H9 (cell line): ENCODE measurements at regions not wholly inside any gene's neighbourhood (a gene's known extent, or its start where the extent isn't known, plus 50 kb on each side); places are given as distances from the start of the nearest gene placed in this dataset.

Source experiments
- DNase-seq: peaks from one replicate; pipeline ENCODE4 v3.0.0-alpha.2; 2017
- H2AFZ ChIP-seq: one replicate; pipeline ENCODE4 v1.6.1; 2013; ENCODE audit warnings: mild to moderate bottlenecking, low read length, control low read depth, moderate library complexity
- H2AK5ac ChIP-seq: 2 replicates; pipeline ENCODE4 v1.6.1; 2013; ENCODE audit warnings: low read length, control low read depth, mixed read lengths; ENCODE audit not compliant: insufficient read length
- H2BK120ac ChIP-seq: one replicate; pipeline ENCODE4 v1.6.1; 2013; ENCODE audit warnings: low read depth, mild to moderate bottlenecking, low read length, control low read depth, inconsistent platforms; ENCODE audit not compliant: poor library complexity, severe bottlenecking
- H2BK12ac ChIP-seq: 2 replicates; pipeline ENCODE4 v1.6.1; 2013; ENCODE audit warnings: low read length, control low read depth, mixed read lengths, low read depth; ENCODE audit not compliant: insufficient read length
- H2BK15ac ChIP-seq: 2 replicates; pipeline ENCODE4 v1.6.1; 2013; ENCODE audit warnings: low read depth, low read length, control low read depth
- H2BK20ac ChIP-seq: one replicate; pipeline ENCODE4 v1.6.1; 2013; ENCODE audit warnings: low read depth, mild to moderate bottlenecking, low read length, control low read depth, inconsistent platforms; ENCODE audit not compliant: poor library complexity, severe bottlenecking
- H2BK5ac ChIP-seq: 2 replicates; pipeline ENCODE4 v1.6.1; 2013; ENCODE audit warnings: low read length, control low read depth, mixed read lengths; ENCODE audit not compliant: insufficient read length
- H3K14ac ChIP-seq: 2 replicates; pipeline ENCODE4 v1.6.1; 2013; ENCODE audit warnings: low read length, control low read depth; ENCODE audit not compliant: insufficient read depth
- H3K18ac ChIP-seq: 2 replicates; pipeline ENCODE4 v1.6.1; 2013; ENCODE audit warnings: low read depth, mild to moderate bottlenecking, mixed read lengths, low read length, control low read depth; ENCODE audit not compliant: insufficient read length
- H3K23ac ChIP-seq: 2 replicates; pipeline ENCODE4 v1.6.1; 2013; ENCODE audit warnings: low read length, control low read depth, mixed read lengths, low read depth; ENCODE audit not compliant: insufficient read length
- H3K23me2 ChIP-seq: 2 replicates; pipeline ENCODE4 v1.6.1; 2013; ENCODE audit warnings: low read depth, mild to moderate bottlenecking, mixed read lengths, low read length, control low read depth; ENCODE audit not compliant: insufficient read length, poor library complexity, severe bottlenecking
- H3K27ac ChIP-seq: 2 replicates; pipeline ENCODE4 v1.5.1; 2013; ENCODE audit warnings: low read length, control low read depth, mixed read lengths, low read depth; ENCODE audit not compliant: insufficient read length
- H3K27me3 ChIP-seq: 2 replicates; pipeline ENCODE4 v1.6.1; 2013; ENCODE audit warnings: low read length, control low read depth, inconsistent platforms; ENCODE audit not compliant: insufficient read depth
- H3K4ac ChIP-seq: 2 replicates; pipeline ENCODE4 v1.6.1; 2013; ENCODE audit warnings: low read depth, mild to moderate bottlenecking, control low read depth, inconsistent platforms, low read length, moderate library complexity
- H3K4me1 ChIP-seq: 2 replicates; pipeline ENCODE4 v1.6.1; 2013; ENCODE audit warnings: low read length, control low read depth, inconsistent platforms; ENCODE audit not compliant: insufficient read depth
- H3K4me2 ChIP-seq: 2 replicates; pipeline ENCODE4 v1.6.1; 2013; ENCODE audit warnings: low read length, control low read depth, mixed read lengths; ENCODE audit not compliant: insufficient read length, insufficient read depth
- H3K56ac ChIP-seq: 2 replicates; pipeline ENCODE4 v1.6.1; 2013; ENCODE audit warnings: low read depth, mild to moderate bottlenecking, mixed read lengths, low read length, control low read depth; ENCODE audit not compliant: insufficient read length
- H3K79me1 ChIP-seq: 2 replicates; pipeline ENCODE4 v1.6.1; 2013; ENCODE audit warnings: low read depth, mild to moderate bottlenecking, moderate library complexity, low read length, control low read depth, inconsistent platforms; ENCODE audit not compliant: insufficient read depth, poor library complexity, severe bottlenecking
- H3K79me2 ChIP-seq: 2 replicates; pipeline ENCODE4 v1.6.1; 2013; ENCODE audit warnings: low read length, control low read depth, inconsistent platforms; ENCODE audit not compliant: insufficient read depth
- H3K9ac ChIP-seq: 2 replicates; pipeline ENCODE4 v1.6.1; 2013; ENCODE audit warnings: low read length, control low read depth, mixed read lengths; ENCODE audit not compliant: insufficient read length; ENCODE audit errors: extremely low read depth
- H3K9me3 ChIP-seq: one replicate; pipeline ENCODE4 v1.6.1; 2013; ENCODE audit warnings: low read depth, low read length, inconsistent platforms; ENCODE audit not compliant: control insufficient read depth
- H3T11ph ChIP-seq: one replicate; pipeline ENCODE4 v1.6.1; 2013; ENCODE audit warnings: mild to moderate bottlenecking, low read length, control low read depth, inconsistent platforms
- H4K20me1 ChIP-seq: one replicate; pipeline ENCODE4 v1.6.1; 2013; ENCODE audit not compliant: control insufficient read depth, insufficient read length, insufficient read depth
- H4K5ac ChIP-seq: 2 replicates; pipeline ENCODE4 v1.6.1; 2013; ENCODE audit warnings: low read depth, mild to moderate bottlenecking, mixed read lengths, low read length, control low read depth; ENCODE audit not compliant: insufficient read length
- H4K8ac ChIP-seq: replicated peaks from 2 replicates; pipeline ENCODE4 v1.6.1; 2013; ENCODE audit warnings: low read length, control low read depth, mixed read lengths, low read depth; ENCODE audit not compliant: insufficient read length
- H4K91ac ChIP-seq: 2 replicates; pipeline ENCODE4 v1.6.1; 2013; ENCODE audit warnings: low read depth, mild to moderate bottlenecking, moderate library complexity, mixed read lengths, low read length, control low read depth; ENCODE audit not compliant: insufficient read length
- H3K27ac Mint-ChIP-seq, 3 experiments: 2 replicates in 2 of 3; 3 replicates in 1 of 3; pipeline ENCODE4 v1.8.0; 2020 to 2021; ENCODE audit warnings: mixed read lengths in 3 of 3, mild to moderate bottlenecking in 1 of 3, moderate library complexity in 1 of 3
- H3K27me3 Mint-ChIP-seq: 2 replicates; pipeline ENCODE4 v1.8.0; 2021; ENCODE audit warnings: low read depth, mild to moderate bottlenecking, moderate library complexity, mixed read lengths
- H3K36me3 Mint-ChIP-seq, 3 experiments: 2 replicates in 2 of 3; 3 replicates in 1 of 3; pipeline ENCODE4 v1.8.0; 2020 to 2021; ENCODE audit warnings: low read depth in 3 of 3, mixed read lengths in 3 of 3; ENCODE audit not compliant: insufficient read depth in 1 of 3
- H3K4me1 Mint-ChIP-seq, 2 experiments: 2 replicates each; pipeline ENCODE4 v1.8.0; 2020; ENCODE audit warnings: mixed read lengths in 2 of 2
- H3K4me3 Mint-ChIP-seq, 2 experiments: 2 replicates in 1 of 2; 3 replicates in 1 of 2; pipeline ENCODE4 v1.8.0; 2020 to 2021; ENCODE audit warnings: mild to moderate bottlenecking in 2 of 2, mixed read lengths in 2 of 2, moderate library complexity in 1 of 2
- H3K9me3 Mint-ChIP-seq, 2 experiments: 2 replicates in 1 of 2; 3 replicates in 1 of 2; pipeline ENCODE4 v1.8.0; 2020; ENCODE audit warnings: mild to moderate bottlenecking in 2 of 2, mixed read lengths in 2 of 2, moderate library complexity in 1 of 2
- CTCF ChIP-seq: fragments of 200-600 bp; sonication (generic); conservative IDR thresholded peaks from 3 replicates; pipeline ENCODE4 v1.8.0; 2021; ENCODE audit warnings: antibody characterized with exemption, mild to moderate bottlenecking
- WGBS: extraction: QIAGEN DNeasy Blood & Tissue Kit; methylation state at CpG from one replicate; pipeline ENCODE4 v1.1.7; 2013; ENCODE audit warnings: missing lambda C conversion rate, low lambda C conversion rate, mixed read lengths; ENCODE audit not compliant: insufficient read length; ENCODE audit errors: extremely low coverage; 5-methylcytosine and 5-hydroxymethylcytosine counted together

- Histone ChIP-seq H3K9ac (no peak overlapping the region), H4K5ac (no peak overlapping the region), H3K56ac (no peak overlapping the region), H3K4ac (no peak overlapping the region), H3K27ac (no peak overlapping the region), H4K8ac (no peak overlapping the region), H3K27me3 (no peaks in the 10 kb centered on the region), H2BK20ac (no peak overlapping the region), H4K91ac (no peak overlapping the region), H3T11ph (no peak overlapping the region), H3K23ac (no peak overlapping the region), H3K18ac (no peak overlapping the region), H2BK5ac (no peak overlapping the region), H3K79me2 (no peaks in the 10 kb centered on the region), H3K79me1 (no peaks in the 10 kb centered on the region), H2AK5ac (no peak overlapping the region), H3K23me2 (no peaks in the 10 kb centered on the region), H2BK12ac (no peak overlapping the region), H2BK120ac (no peak overlapping the region), H3K9me3 (no peaks in the 10 kb centered on the region), H3K4me1 (no peaks in the 10 kb centered on the region), H2BK15ac (no peak overlapping the region), H4K20me1 (no peaks in the 10 kb centered on the region), H3K4me2 (no peak overlapping the region), H2AFZ (no peak overlapping the region), H3K14ac (no peak overlapping the region)
- TF ChIP-seq CTCF = no peak
- WGBS = no CpG with 5 or more reads among the region's 3 CpGs
- no peaks in the 10 kb centered on the region for H3K36me3 Mint-ChIP-seq
- no peak overlapping the region for H3K27ac Mint-ChIP-seq
- no peak for DNase-seq
- H3K4me3 Mint-ChIP-seq = no peak overlapping the region
- no peaks in the 10 kb centered on the region for H3K9me3 Mint-ChIP-seq
- H3K4me1 Mint-ChIP-seq = peaks cover 3 to 4% of the 10 kb centered on the region in 2 experiments; a peak in 3 of 4 replicates
- H3K27me3 Mint-ChIP-seq = no peaks in the 10 kb centered on the region
Measured at GRCh38 chr1:88062650-88063153, 621.4 kb upstream of the PKN2 start.
